H9 (cell line): ENCODE measurements at regions not wholly inside any gene's neighbourhood (a gene's known extent, or its start where the extent isn't known, plus 50 kb on each side); places are given as distances from the start of the nearest gene placed in this dataset.

ENCODE experiments used
- DNase-seq: peaks from one replicate; pipeline ENCODE4 v3.0.0-alpha.2; 2017
- H2AFZ ChIP-seq: one replicate; pipeline ENCODE4 v1.6.1; 2013; ENCODE audit warnings: mild to moderate bottlenecking, low read length, control low read depth, moderate library complexity
- H2AK5ac ChIP-seq: 2 replicates; pipeline ENCODE4 v1.6.1; 2013; ENCODE audit warnings: low read length, control low read depth, mixed read lengths; ENCODE audit not compliant: insufficient read length
- H2BK120ac ChIP-seq: one replicate; pipeline ENCODE4 v1.6.1; 2013; ENCODE audit warnings: low read depth, mild to moderate bottlenecking, low read length, control low read depth, inconsistent platforms; ENCODE audit not compliant: poor library complexity, severe bottlenecking
- H2BK12ac ChIP-seq: 2 replicates; pipeline ENCODE4 v1.6.1; 2013; ENCODE audit warnings: low read length, control low read depth, mixed read lengths, low read depth; ENCODE audit not compliant: insufficient read length
- H2BK15ac ChIP-seq: 2 replicates; pipeline ENCODE4 v1.6.1; 2013; ENCODE audit warnings: low read depth, low read length, control low read depth
- H2BK20ac ChIP-seq: one replicate; pipeline ENCODE4 v1.6.1; 2013; ENCODE audit warnings: low read depth, mild to moderate bottlenecking, low read length, control low read depth, inconsistent platforms; ENCODE audit not compliant: poor library complexity, severe bottlenecking
- H2BK5ac ChIP-seq: 2 replicates; pipeline ENCODE4 v1.6.1; 2013; ENCODE audit warnings: low read length, control low read depth, mixed read lengths; ENCODE audit not compliant: insufficient read length
- H3K14ac ChIP-seq: 2 replicates; pipeline ENCODE4 v1.6.1; 2013; ENCODE audit warnings: low read length, control low read depth; ENCODE audit not compliant: insufficient read depth
- H3K18ac ChIP-seq: 2 replicates; pipeline ENCODE4 v1.6.1; 2013; ENCODE audit warnings: low read depth, mild to moderate bottlenecking, mixed read lengths, low read length, control low read depth; ENCODE audit not compliant: insufficient read length
- H3K23ac ChIP-seq: 2 replicates; pipeline ENCODE4 v1.6.1; 2013; ENCODE audit warnings: low read length, control low read depth, mixed read lengths, low read depth; ENCODE audit not compliant: insufficient read length
- H3K23me2 ChIP-seq: 2 replicates; pipeline ENCODE4 v1.6.1; 2013; ENCODE audit warnings: low read depth, mild to moderate bottlenecking, mixed read lengths, low read length, control low read depth; ENCODE audit not compliant: insufficient read length, poor library complexity, severe bottlenecking
- H3K27ac ChIP-seq: 2 replicates; pipeline ENCODE4 v1.5.1; 2013; ENCODE audit warnings: low read length, control low read depth, mixed read lengths, low read depth; ENCODE audit not compliant: insufficient read length
- H3K27me3 ChIP-seq: 2 replicates; pipeline ENCODE4 v1.6.1; 2013; ENCODE audit warnings: low read length, control low read depth, inconsistent platforms; ENCODE audit not compliant: insufficient read depth
- H3K4ac ChIP-seq: 2 replicates; pipeline ENCODE4 v1.6.1; 2013; ENCODE audit warnings: low read depth, mild to moderate bottlenecking, control low read depth, inconsistent platforms, low read length, moderate library complexity
- H3K4me1 ChIP-seq: 2 replicates; pipeline ENCODE4 v1.6.1; 2013; ENCODE audit warnings: low read length, control low read depth, inconsistent platforms; ENCODE audit not compliant: insufficient read depth
- H3K4me2 ChIP-seq: 2 replicates; pipeline ENCODE4 v1.6.1; 2013; ENCODE audit warnings: low read length, control low read depth, mixed read lengths; ENCODE audit not compliant: insufficient read length, insufficient read depth
- H3K56ac ChIP-seq: 2 replicates; pipeline ENCODE4 v1.6.1; 2013; ENCODE audit warnings: low read depth, mild to moderate bottlenecking, mixed read lengths, low read length, control low read depth; ENCODE audit not compliant: insufficient read length
- H3K79me1 ChIP-seq: 2 replicates; pipeline ENCODE4 v1.6.1; 2013; ENCODE audit warnings: low read depth, mild to moderate bottlenecking, moderate library complexity, low read length, control low read depth, inconsistent platforms; ENCODE audit not compliant: insufficient read depth, poor library complexity, severe bottlenecking
- H3K79me2 ChIP-seq: 2 replicates; pipeline ENCODE4 v1.6.1; 2013; ENCODE audit warnings: low read length, control low read depth, inconsistent platforms; ENCODE audit not compliant: insufficient read depth
- H3K9ac ChIP-seq: 2 replicates; pipeline ENCODE4 v1.6.1; 2013; ENCODE audit warnings: low read length, control low read depth, mixed read lengths; ENCODE audit not compliant: insufficient read length; ENCODE audit errors: extremely low read depth
- H3K9me3 ChIP-seq: one replicate; pipeline ENCODE4 v1.6.1; 2013; ENCODE audit warnings: low read depth, low read length, inconsistent platforms; ENCODE audit not compliant: control insufficient read depth
- H3T11ph ChIP-seq: one replicate; pipeline ENCODE4 v1.6.1; 2013; ENCODE audit warnings: mild to moderate bottlenecking, low read length, control low read depth, inconsistent platforms
- H4K20me1 ChIP-seq: one replicate; pipeline ENCODE4 v1.6.1; 2013; ENCODE audit not compliant: control insufficient read depth, insufficient read length, insufficient read depth
- H4K5ac ChIP-seq: 2 replicates; pipeline ENCODE4 v1.6.1; 2013; ENCODE audit warnings: low read depth, mild to moderate bottlenecking, mixed read lengths, low read length, control low read depth; ENCODE audit not compliant: insufficient read length
- H4K8ac ChIP-seq: replicated peaks from 2 replicates; pipeline ENCODE4 v1.6.1; 2013; ENCODE audit warnings: low read length, control low read depth, mixed read lengths, low read depth; ENCODE audit not compliant: insufficient read length
- H4K91ac ChIP-seq: 2 replicates; pipeline ENCODE4 v1.6.1; 2013; ENCODE audit warnings: low read depth, mild to moderate bottlenecking, moderate library complexity, mixed read lengths, low read length, control low read depth; ENCODE audit not compliant: insufficient read length
- H3K27ac Mint-ChIP-seq, 3 experiments: 2 replicates in 2 of 3; 3 replicates in 1 of 3; pipeline ENCODE4 v1.8.0; 2020 to 2021; ENCODE audit warnings: mixed read lengths in 3 of 3, mild to moderate bottlenecking in 1 of 3, moderate library complexity in 1 of 3
- H3K27me3 Mint-ChIP-seq: 2 replicates; pipeline ENCODE4 v1.8.0; 2021; ENCODE audit warnings: low read depth, mild to moderate bottlenecking, moderate library complexity, mixed read lengths
- H3K36me3 Mint-ChIP-seq, 3 experiments: 2 replicates in 2 of 3; 3 replicates in 1 of 3; pipeline ENCODE4 v1.8.0; 2020 to 2021; ENCODE audit warnings: low read depth in 3 of 3, mixed read lengths in 3 of 3; ENCODE audit not compliant: insufficient read depth in 1 of 3
- H3K4me1 Mint-ChIP-seq, 2 experiments: 2 replicates each; pipeline ENCODE4 v1.8.0; 2020; ENCODE audit warnings: mixed read lengths in 2 of 2
- H3K4me3 Mint-ChIP-seq, 2 experiments: 2 replicates in 1 of 2; 3 replicates in 1 of 2; pipeline ENCODE4 v1.8.0; 2020 to 2021; ENCODE audit warnings: mild to moderate bottlenecking in 2 of 2, mixed read lengths in 2 of 2, moderate library complexity in 1 of 2
- H3K9me3 Mint-ChIP-seq, 2 experiments: 2 replicates in 1 of 2; 3 replicates in 1 of 2; pipeline ENCODE4 v1.8.0; 2020; ENCODE audit warnings: mild to moderate bottlenecking in 2 of 2, mixed read lengths in 2 of 2, moderate library complexity in 1 of 2
- WGBS: extraction: QIAGEN DNeasy Blood & Tissue Kit; methylation state at CpG from one replicate; pipeline ENCODE4 v1.1.7; 2013; ENCODE audit warnings: missing lambda C conversion rate, low lambda C conversion rate, mixed read lengths; ENCODE audit not compliant: insufficient read length; ENCODE audit errors: extremely low coverage; 5-methylcytosine and 5-hydroxymethylcytosine counted together
- TF ChIP-seq, protein P1 (sequence below): fragments of 200-600 bp; sonication (generic); conservative IDR thresholded peaks from 3 replicates; pipeline ENCODE4 v1.8.0; 2021; ENCODE audit warnings: antibody characterized with exemption, mild to moderate bottlenecking

DNA sequence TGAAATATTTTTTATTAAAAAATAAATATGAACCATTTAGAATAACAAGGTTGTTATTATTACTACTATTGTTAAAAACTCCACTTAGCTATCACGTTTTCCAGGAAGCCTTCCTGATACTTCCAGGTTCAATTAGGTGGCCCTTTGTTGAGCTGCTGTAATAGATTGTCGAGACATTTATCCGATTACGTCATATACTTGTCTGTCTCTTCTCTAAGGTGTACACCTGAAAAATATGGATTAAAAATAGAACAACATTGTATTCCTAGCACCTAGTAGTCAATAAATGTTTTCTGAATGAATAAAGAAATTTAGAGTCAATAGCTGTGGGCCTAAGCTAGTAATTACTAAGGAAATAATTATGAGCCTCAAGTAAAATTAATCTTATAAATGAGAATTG is 359.6 kb downstream of the RNF144B start:
- Histone ChIP-seq H2BK15ac (no peak overlapping the region), H4K20me1 (no peaks in the 10 kb centered on the region), H3T11ph (no peak overlapping the region), H3K4me2 (no peak overlapping the region), H3K27ac (no peak overlapping the region), H3K56ac (no peak overlapping the region), H4K8ac (no peak overlapping the region), H3K27me3 (no peaks in the 10 kb centered on the region), H3K4me1 (peaks cover 2% of the 10 kb centered on the region; the same call in 1 of the 2 replicates), H2BK5ac (no peak overlapping the region), H3K9ac (no peak overlapping the region), H4K5ac (no peak overlapping the region), H3K79me2 (no peaks in the 10 kb centered on the region), H3K79me1 (no peaks in the 10 kb centered on the region), H2BK20ac (no peak overlapping the region), H3K23ac (no peak overlapping the region), H2AK5ac (no peak overlapping the region), H2BK12ac (no peak overlapping the region), H3K14ac (no peak overlapping the region), H2BK120ac (no peak overlapping the region), H3K4ac (no peak overlapping the region), H3K18ac (no peak overlapping the region), H3K9me3 (no peaks in the 10 kb centered on the region), H4K91ac (no peak overlapping the region), H3K23me2 (no peaks in the 10 kb centered on the region), H2AFZ (no peak overlapping the region)
- no CpG with 5 or more reads among the region's 4 CpGs for WGBS
- TF ChIP-seq, protein P1, sequence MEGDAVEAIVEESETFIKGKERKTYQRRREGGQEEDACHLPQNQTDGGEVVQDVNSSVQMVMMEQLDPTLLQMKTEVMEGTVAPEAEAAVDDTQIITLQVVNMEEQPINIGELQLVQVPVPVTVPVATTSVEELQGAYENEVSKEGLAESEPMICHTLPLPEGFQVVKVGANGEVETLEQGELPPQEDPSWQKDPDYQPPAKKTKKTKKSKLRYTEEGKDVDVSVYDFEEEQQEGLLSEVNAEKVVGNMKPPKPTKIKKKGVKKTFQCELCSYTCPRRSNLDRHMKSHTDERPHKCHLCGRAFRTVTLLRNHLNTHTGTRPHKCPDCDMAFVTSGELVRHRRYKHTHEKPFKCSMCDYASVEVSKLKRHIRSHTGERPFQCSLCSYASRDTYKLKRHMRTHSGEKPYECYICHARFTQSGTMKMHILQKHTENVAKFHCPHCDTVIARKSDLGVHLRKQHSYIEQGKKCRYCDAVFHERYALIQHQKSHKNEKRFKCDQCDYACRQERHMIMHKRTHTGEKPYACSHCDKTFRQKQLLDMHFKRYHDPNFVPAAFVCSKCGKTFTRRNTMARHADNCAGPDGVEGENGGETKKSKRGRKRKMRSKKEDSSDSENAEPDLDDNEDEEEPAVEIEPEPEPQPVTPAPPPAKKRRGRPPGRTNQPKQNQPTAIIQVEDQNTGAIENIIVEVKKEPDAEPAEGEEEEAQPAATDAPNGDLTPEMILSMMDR: no peak
- DNase-seq: no peak
- Mint-ChIP-seq H3K9me3 (no peaks in the 10 kb centered on the region; a peak in 1 of 5 replicates), H3K4me1 (peaks cover 19 to 26% of the 10 kb centered on the region in 2 experiments), H3K4me3 (no peak overlapping the region), H3K27ac (no peak overlapping the region), H3K36me3 (no peaks in the 10 kb centered on the region), H3K27me3 (no peaks in the 10 kb centered on the region)
